ENCODE measurements at regions not wholly inside any gene's neighbourhood (a gene's known extent, or its start where the extent isn't known, plus 50 kb on each side); places are given as distances from the start of the nearest gene placed in this dataset.

DNA sequence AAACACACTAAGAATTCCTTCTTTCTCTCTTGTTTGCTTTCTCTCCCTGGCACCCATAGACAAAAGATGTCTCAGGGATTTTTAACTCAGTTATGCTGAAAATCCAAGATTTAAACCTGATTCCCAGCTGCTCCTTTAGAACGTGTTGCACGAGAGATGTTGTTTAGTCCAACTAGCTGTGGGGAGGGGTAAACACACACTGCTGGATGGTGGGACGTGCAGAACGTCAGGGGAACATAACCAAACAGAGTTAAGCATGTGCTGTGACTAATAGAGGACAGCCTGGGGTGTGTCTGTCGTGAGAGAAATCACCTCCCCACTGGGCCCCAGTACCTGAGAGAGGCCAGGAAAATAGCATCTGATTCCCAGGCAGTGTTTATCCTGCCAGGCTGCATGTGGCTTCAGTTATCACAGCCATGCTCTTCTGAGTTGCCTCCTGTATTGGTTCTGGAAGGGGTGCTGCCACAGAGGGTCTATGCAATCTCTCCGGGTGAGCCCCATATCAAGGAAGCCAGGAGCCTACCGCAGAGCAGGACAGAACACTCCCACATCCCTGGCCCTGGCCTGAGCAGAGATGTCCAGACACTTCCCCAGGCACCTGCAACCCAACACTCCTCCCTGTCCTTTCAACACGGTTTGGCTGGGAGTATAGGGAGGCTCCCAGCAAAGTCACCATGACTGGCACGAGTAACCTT is 112.7 kb upstream of the EGLN3 start:
- no peak for TF ChIP-seq POLR2A (IDR thresholded peaks at IDR 0.05)
- TF ChIP-seq, protein P1, sequence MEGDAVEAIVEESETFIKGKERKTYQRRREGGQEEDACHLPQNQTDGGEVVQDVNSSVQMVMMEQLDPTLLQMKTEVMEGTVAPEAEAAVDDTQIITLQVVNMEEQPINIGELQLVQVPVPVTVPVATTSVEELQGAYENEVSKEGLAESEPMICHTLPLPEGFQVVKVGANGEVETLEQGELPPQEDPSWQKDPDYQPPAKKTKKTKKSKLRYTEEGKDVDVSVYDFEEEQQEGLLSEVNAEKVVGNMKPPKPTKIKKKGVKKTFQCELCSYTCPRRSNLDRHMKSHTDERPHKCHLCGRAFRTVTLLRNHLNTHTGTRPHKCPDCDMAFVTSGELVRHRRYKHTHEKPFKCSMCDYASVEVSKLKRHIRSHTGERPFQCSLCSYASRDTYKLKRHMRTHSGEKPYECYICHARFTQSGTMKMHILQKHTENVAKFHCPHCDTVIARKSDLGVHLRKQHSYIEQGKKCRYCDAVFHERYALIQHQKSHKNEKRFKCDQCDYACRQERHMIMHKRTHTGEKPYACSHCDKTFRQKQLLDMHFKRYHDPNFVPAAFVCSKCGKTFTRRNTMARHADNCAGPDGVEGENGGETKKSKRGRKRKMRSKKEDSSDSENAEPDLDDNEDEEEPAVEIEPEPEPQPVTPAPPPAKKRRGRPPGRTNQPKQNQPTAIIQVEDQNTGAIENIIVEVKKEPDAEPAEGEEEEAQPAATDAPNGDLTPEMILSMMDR (IDR thresholded peaks at IDR 0.05) = no peak

DNA sequence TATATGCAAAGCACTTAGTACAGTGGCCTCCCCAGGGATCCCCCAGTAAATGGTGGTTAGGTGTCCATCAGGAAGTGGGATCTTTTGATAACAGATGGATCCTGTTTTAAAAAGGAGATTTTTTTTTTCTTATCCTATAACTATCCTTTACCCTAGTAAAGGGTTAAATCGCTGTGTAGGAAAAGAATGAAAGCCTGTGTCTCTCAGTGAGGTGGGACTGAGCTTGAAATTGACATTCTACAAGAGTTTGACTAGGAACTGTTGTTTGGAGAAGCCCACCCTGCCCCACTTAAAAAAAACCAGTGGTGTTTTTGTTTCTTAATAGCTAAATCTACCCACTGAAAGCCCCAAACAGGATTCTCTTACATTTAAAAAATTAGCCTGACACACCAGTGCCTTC is 112.2 kb upstream of the EGLN3 start:
- Histone ChIP-seq H3K9me3 (no peaks in the 10 kb centered on the region), H3K27me3 (no peaks in the 10 kb centered on the region), H3K27ac (no peak overlapping the region), H3K4me1 (no peaks in the 10 kb centered on the region), H3K4me3 (no peak overlapping the region), H3K36me3 (no peaks in the 10 kb centered on the region)
- TF ChIP-seq POLR2A (IDR thresholded peaks at IDR 0.05) = no peak
- TF ChIP-seq, protein P1 (IDR thresholded peaks at IDR 0.05) = no peak
- no peak for DNase-seq

More for the DNA sequence above, 112.7 kb upstream of the EGLN3 start:
- Histone ChIP-seq H3K27me3 (no peaks in the 10 kb centered on the region), H3K4me3 (no peak overlapping the region), H3K36me3 (no peaks in the 10 kb centered on the region), H3K9me3 (no peaks in the 10 kb centered on the region), H3K27ac (no peak overlapping the region), H3K4me1 (no peaks in the 10 kb centered on the region)
- no peak for DNase-seq

DNA sequence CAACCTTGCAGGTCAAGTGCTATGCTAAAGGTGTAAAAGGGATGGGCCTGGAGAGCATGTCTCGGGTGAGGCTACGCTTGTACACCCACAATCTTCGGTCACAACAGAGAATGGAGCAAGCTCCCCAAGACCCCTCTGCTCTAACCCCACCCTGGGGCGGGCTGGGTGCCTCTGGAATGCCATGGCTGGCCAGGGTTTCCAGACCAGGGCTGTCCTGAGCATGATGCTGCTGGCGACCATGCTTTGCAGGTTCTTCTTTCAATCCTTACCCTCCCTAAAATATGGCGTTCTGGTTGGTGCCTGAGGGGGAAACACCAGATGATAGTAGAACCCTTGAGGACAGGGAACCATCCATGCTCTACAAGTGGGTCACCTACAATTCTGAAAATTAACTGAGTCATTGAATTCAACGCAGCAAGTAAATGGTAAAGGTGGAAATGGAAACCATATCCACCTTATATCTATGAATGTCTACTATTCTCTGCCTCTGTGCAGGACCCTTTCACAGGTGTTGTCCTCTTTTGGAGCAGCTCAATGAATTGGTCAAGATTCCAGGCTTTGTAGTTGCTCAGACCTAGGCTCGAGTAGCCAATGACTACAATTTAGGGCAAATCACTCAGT is 111.6 kb upstream of the EGLN3 start:
- H3K36me3 ChIP-seq = no peaks in the 10 kb centered on the region
- no peaks in the 10 kb centered on the region for H3K4me1 ChIP-seq
- no peak overlapping the region for H3K4me3 ChIP-seq
- no peaks in the 10 kb centered on the region for H3K9me3 ChIP-seq
- DNase-seq = no peak
- TF ChIP-seq POLR2A (IDR thresholded peaks at IDR 0.05) = no peak
- no peaks in the 10 kb centered on the region for H3K27me3 ChIP-seq
- H3K27ac ChIP-seq = no peak overlapping the region

DNA sequence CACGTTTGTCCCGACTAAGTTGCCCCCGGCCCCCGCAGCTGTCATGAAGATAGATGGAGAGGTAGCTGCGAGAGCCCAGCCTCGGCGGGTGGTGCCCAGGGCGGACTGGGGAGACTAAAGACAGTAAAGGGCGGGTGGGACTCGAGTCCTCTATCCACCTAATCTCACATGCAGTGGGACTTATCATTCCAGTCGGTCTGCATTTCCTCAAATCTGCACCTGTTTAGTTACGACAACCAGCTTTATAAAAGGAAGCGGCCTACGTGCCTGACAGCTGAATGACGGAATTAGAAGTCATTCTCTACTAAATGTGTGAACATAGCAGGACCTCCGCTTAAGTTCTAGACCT is 109.8 kb upstream of the EGLN3 start:
- no peak for DNase-seq
- Histone ChIP-seq H3K36me3 (no peaks in the 10 kb centered on the region), H3K9me3 (no peaks in the 10 kb centered on the region), H3K4me1 (no peaks in the 10 kb centered on the region), H3K4me3 (peak overlapping the region; percentile 44 to 62 (median 50)), H3K27me3 (no peaks in the 10 kb centered on the region), H3K27ac (peak overlapping the region; percentile 46 to 93 (median 82))
- no peak for TF ChIP-seq POLR2A (IDR thresholded peaks at IDR 0.05)
- TF ChIP-seq, protein P1 (IDR thresholded peaks at IDR 0.05) = no peak

DNA sequence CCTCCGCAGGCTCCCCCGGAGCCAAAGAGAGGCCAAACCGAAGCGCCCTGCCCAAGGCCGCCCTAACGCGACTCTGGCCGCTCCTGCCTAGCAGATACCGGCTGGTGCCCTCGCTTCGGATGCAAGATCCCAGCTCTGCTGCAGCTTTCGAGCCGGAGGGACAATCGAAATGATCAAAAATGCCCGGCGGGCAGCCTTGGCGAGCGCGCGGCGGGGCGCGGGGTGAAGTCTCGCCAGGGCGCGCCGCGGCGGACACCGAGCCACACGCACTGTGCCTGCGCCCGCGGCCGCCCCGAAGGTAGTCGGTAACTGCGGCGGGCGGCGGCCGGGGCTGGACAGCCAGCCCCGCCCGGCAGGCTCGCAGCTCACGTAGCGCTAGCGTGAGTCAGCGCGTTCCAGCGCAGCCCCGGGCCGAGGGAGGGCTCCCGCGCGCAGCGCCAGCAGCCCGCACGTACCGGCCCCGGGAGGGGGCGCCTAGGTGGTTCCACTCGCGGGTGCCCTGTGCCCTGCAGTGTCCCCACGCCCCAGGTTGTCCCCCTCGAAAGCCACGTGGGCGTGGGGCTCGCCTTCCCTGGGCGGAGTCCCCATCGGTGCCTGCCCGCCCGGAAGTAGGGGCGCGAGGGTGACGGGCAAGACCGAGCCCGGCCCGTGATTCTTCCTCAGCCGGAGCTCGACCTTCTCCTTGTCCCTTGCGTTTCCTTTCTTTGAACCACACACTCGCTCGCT is 109.2 kb upstream of the EGLN3 start:
- peak in 2 of 3 donors; percentile 88 to 94 for DNase-seq
- no peaks in the 10 kb centered on the region for H3K9me3 ChIP-seq
- H3K4me1 ChIP-seq = no peaks in the 10 kb centered on the region
- peak overlapping the region; percentile 44 to 62 (median 50) for H3K4me3 ChIP-seq
- no peaks in the 10 kb centered on the region for H3K27me3 ChIP-seq
- H3K36me3 ChIP-seq = no peaks in the 10 kb centered on the region
- peak overlapping the region; percentile 46 to 93 (median 82) for H3K27ac ChIP-seq
- TF ChIP-seq POLR2A (IDR thresholded peaks at IDR 0.05) = peak; percentile 61 to 80
- TF ChIP-seq, protein P1 (IDR thresholded peaks at IDR 0.05) = peak in 3 of 6 experiments; percentile 46 to 58 (median 50)

Data from Peyer's patch (tissue), 4 donors.